Adrenal gland (tissue), 9 donors: ENCODE measurements at regions not wholly inside any gene's neighbourhood (a gene's known extent, or its start where the extent isn't known, plus 50 kb on each side); places are given as distances from the start of the nearest gene placed in this dataset.

ENCODE experiments used
- DNase-seq, 7 donors: peaks; one replicate each; pipeline ENCODE4 v3.0.0-alpha.2; 2019 to 2020
- H3K27ac ChIP-seq, 5 donors: fragments of 200-600 bp; sonication (generic) in 4 of 5; 1 replicate in 3 of 5; 2 replicates in 2 of 5; pipeline versions ENCODE4 v1.5.1 to v1.8.0; 2016 to 2020; ENCODE audit warnings: mild to moderate bottlenecking in 1 of 5
- H3K27me3 ChIP-seq: fragments of 200-600 bp; 2 replicates; pipeline ENCODE4 v1.8.0; 2021
- H3K36me3 ChIP-seq, 2 donors: fragments of 200-600 bp; replicated peaks in 1 of 2; 1 replicate in 1 of 2; 2 replicates in 1 of 2; pipeline versions ENCODE4 v1.5.1 to v1.8.0; 2018 to 2022
- H3K4me1 ChIP-seq, 2 donors: fragments of 200-600 bp; replicated peaks in 1 of 2; 1 replicate in 1 of 2; 2 replicates in 1 of 2; pipeline versions ENCODE4 v1.5.1 to v1.8.0; 2018 to 2021
- H3K4me3 ChIP-seq, 4 donors: fragments of 200-600 bp; sonication (generic) in 3 of 4; one replicate each; pipeline ENCODE4 v1.5.1; 2016 to 2018
- H3K9me3 ChIP-seq, 3 donors: fragments of 200-600 bp; sonication (generic) in 1 of 3; replicated peaks in 1 of 3; 1 replicate in 2 of 3; 2 replicates in 1 of 3; pipeline versions ENCODE4 v1.5.1 to v1.8.0; 2016 to 2021
- POLR2A ChIP-seq, 2 donors: fragments of 450-650 bp; IDR thresholded peaks; one replicate each; pipeline ENCODE4 v1.6.1; 2017; ENCODE audit warnings: antibody characterized with exemption in 2 of 2, mild to moderate bottlenecking in 2 of 2, moderate library complexity in 1 of 2
- WGBS, 4 donors: extraction: QIAGEN DNeasy Blood & Tissue Kit in 2 of 4; methylation state at CpG; one replicate each; pipeline versions ENCODE4 v1.1.5 to v1.1.7; 2013 to 2017; 5-methylcytosine and 5-hydroxymethylcytosine counted together
- intact Hi-C, 2 donors: fragments of 100-400 bp; cut with DNase I; formaldehyde crosslinking; loops; one replicate each; pipeline versions ENCODE4 v1.14.1 to v1.15.0; 2022 to 2023
- TF ChIP-seq, protein P1 (sequence below), 6 experiments: fragments of 450-650 bp in 4 of 6; fragments of 200-600 bp in 2 of 6; sonication (generic) in 1 of 6; IDR thresholded peaks; 1 replicate in 5 of 6; 2 replicates in 1 of 6; pipeline versions ENCODE4 v1.5.1 to v1.8.0; 2016 to 2021; ENCODE audit warnings: antibody characterized with exemption in 6 of 6, mild to moderate bottlenecking in 2 of 6, moderate library complexity in 1 of 6
- donor health status: healthy with polysubstance abuse.
- donor health status: Bipolar disorder and iron deficiency.
- donor health status: DM: yes; HTN: yes; CAD: no.
- donor health status: DM: no; HTN: no; CAD: no.
- donor health status: DM: no; HTN: no; CAD: no.

DNA sequence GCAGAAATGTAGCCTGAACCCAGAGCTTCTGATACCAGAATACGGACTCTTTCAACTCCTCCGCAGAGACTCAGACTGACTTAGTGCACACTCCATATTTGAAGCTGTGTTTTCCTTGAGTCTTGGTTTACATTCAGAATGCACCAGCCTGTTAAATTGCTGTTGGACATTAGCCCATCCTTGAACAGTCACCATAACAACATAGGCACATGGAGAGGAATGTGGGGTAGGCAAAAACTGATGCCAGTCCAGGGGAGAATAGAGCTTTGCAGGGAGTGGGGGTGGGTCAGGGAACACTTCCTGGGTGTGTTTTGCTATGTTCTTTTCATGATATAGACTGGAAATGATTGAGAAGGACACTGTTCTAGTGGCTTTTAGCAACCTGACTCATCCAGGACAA, 76.3 kb upstream of the CACNA1E start:
- intact Hi-C loops: no loop called here
- Histone ChIP-seq H3K9me3 (no peaks in the 10 kb centered on the region), H3K4me3 (no peak overlapping the region), H3K36me3 (no peaks in the 10 kb centered on the region), H3K27me3 (no peaks in the 10 kb centered on the region), H3K27ac (no peak overlapping the region), H3K4me1 (no peaks in the 10 kb centered on the region)
- WGBS, 4 donors: 91 to 97% (median 95%) methylated on average over 2 of the region's 2 CpGs
- no peak for DNase-seq
- TF ChIP-seq, protein P1, sequence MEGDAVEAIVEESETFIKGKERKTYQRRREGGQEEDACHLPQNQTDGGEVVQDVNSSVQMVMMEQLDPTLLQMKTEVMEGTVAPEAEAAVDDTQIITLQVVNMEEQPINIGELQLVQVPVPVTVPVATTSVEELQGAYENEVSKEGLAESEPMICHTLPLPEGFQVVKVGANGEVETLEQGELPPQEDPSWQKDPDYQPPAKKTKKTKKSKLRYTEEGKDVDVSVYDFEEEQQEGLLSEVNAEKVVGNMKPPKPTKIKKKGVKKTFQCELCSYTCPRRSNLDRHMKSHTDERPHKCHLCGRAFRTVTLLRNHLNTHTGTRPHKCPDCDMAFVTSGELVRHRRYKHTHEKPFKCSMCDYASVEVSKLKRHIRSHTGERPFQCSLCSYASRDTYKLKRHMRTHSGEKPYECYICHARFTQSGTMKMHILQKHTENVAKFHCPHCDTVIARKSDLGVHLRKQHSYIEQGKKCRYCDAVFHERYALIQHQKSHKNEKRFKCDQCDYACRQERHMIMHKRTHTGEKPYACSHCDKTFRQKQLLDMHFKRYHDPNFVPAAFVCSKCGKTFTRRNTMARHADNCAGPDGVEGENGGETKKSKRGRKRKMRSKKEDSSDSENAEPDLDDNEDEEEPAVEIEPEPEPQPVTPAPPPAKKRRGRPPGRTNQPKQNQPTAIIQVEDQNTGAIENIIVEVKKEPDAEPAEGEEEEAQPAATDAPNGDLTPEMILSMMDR (IDR thresholded peaks at IDR 0.05): no peak

GRCh38 chr1:181409981-181410380, 73.3 kb upstream of the CACNA1E start:
- H3K27ac ChIP-seq: no peak overlapping the region
- no peak overlapping the region for H3K4me3 ChIP-seq
- intact Hi-C loops: no loop called here
- no peaks in the 10 kb centered on the region for H3K36me3 ChIP-seq
- H3K9me3 ChIP-seq: no peaks in the 10 kb centered on the region
- H3K4me1 ChIP-seq: no peaks in the 10 kb centered on the region
- WGBS, 4 donors: 56 to 68% (median 65%) methylated on average over 7 of the region's 7 CpGs
- TF ChIP-seq, protein P1 (IDR thresholded peaks at IDR 0.05): no peak
- no peak for TF ChIP-seq POLR2A (IDR thresholded peaks at IDR 0.05)
- no peaks in the 10 kb centered on the region for H3K27me3 ChIP-seq
- DNase-seq: no peak

DNA sequence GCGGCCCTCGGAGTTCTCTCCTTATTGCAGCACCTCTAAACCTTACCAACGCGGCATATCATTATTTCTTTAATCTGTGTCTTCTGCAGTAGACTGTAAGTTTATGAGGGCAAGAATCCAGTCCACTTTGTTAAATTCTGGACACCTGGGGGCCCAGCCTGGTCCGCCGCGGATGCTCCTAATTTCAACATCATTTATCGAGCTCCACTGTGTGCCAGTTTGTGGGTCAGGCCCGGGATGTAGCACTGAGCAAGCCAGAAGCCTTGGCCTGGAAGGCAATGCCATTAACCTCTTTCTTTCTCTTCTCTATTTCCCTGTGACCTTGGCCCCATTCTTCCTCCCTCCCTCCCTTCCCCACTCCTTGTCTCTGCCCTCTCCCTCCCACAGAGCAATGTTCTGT, 70.6 kb upstream of the CACNA1E start:
- no peaks in the 10 kb centered on the region for H3K9me3 ChIP-seq
- H3K27me3 ChIP-seq: no peaks in the 10 kb centered on the region
- H3K36me3 ChIP-seq: no peaks in the 10 kb centered on the region
- H3K4me3 ChIP-seq: no peak overlapping the region
- intact Hi-C loops: no loop called here
- TF ChIP-seq, protein P1 (IDR thresholded peaks at IDR 0.05): no peak
- TF ChIP-seq POLR2A (IDR thresholded peaks at IDR 0.05): no peak
- DNase-seq: no peak
- 84 to 92% (median 84%) methylated on average over 9 of the region's 9 CpGs for WGBS, 4 donors
- H3K4me1 ChIP-seq: no peaks in the 10 kb centered on the region
- no peak overlapping the region for H3K27ac ChIP-seq

- no peak for DNase-seq
- no peak overlapping the region for H3K27ac ChIP-seq
- no peaks in the 10 kb centered on the region for H3K4me1 ChIP-seq
- H3K9me3 ChIP-seq: no peaks in the 10 kb centered on the region
- TF ChIP-seq POLR2A (IDR thresholded peaks at IDR 0.05): no peak
- TF ChIP-seq, protein P1 (IDR thresholded peaks at IDR 0.05): no peak
- H3K4me3 ChIP-seq: no peak overlapping the region
- no peaks in the 10 kb centered on the region for H3K27me3 ChIP-seq
- 93 to 95% (median 94%) methylated on average over 41 to 56 of the region's 56 CpGs for WGBS, 4 donors
- H3K36me3 ChIP-seq: no peaks in the 10 kb centered on the region
- intact Hi-C loops: no loop called here
These were observed 70.0 kb upstream of the CACNA1E start for GRCh38 chr1:181413195-181413815.
